ENCODE measurements at regions not wholly inside any gene's neighbourhood (a gene's known extent, or its start where the extent isn't known, plus 50 kb on each side); places are given as distances from the start of the nearest gene placed in this dataset.

DNA sequence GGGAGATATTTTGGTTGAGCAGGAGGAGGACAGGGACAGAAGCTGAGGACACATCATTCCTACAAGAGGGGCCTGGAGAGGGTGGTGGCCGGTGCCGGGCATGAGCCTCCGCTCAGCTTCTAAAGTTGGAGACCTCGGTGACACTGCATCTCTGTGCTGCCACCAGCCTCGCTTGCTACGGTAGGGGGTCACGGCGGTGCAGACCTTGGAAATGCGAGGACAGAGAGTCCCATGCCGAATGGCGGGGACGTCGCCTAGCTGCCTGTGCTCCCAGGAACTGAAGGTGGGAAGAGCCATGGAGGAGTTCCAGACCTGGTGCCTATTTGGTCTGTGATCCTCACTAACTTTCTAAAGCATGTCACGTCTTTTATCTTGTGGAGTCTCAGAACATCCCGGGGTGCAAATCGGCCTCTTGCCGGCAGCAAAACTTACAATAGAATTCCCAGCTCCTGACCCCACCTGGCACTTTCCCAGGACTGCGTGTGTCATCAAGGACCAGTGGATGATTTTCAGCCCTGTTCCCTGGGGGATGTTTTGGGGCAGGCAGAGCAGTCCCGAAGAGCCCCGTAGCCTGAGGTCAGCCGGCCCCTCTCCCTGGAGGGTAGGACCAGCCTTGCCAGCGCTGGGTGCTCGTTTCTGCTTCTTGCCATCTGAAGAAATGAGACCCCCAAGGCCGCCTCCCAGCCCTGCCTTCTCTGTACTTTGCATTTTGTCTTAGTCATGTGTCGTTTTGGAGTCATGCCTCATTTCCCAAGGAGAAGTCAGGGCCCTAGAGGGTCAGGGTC, 205.8 kb upstream of the SHH start:
- TF ChIP-seq CTCF (IDR thresholded peaks at IDR 0.05), result no peak

- no peak for TF ChIP-seq CTCF (IDR thresholded peaks at IDR 0.05)
These were observed 205.2 kb upstream of the SHH start for GRCh38 chr7:156017431-156017830.

GRCh38 chr7:156015237-156016020, 203.2 kb upstream of the SHH start:
- no peak for TF ChIP-seq CTCF (IDR thresholded peaks at IDR 0.05)

GRCh38 chr7:156014808-156015207, 202.5 kb upstream of the SHH start:
- no peak for TF ChIP-seq CTCF (IDR thresholded peaks at IDR 0.05)

DNA sequence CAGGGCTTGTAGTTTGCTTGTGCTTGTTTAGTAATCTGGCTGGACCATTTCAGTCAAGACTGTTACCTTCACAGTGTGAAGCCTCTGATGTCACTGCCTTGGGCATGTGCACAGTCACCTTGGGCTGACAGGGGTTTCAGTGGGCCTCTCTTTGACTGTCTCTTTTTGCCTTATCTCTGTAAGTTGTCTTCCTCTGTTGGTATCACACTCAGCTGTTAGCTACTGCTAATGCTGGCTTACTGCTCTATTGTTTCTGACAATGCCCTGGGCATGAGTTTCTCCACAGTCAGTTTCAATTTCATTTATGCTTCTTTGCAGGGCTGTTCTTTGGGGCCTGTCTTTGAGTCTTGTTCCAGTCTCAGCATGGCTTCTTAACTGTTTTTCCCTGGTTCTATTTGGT, 201.9 kb upstream of the SHH start:
- no peak for TF ChIP-seq CTCF (IDR thresholded peaks at IDR 0.05)

DNA sequence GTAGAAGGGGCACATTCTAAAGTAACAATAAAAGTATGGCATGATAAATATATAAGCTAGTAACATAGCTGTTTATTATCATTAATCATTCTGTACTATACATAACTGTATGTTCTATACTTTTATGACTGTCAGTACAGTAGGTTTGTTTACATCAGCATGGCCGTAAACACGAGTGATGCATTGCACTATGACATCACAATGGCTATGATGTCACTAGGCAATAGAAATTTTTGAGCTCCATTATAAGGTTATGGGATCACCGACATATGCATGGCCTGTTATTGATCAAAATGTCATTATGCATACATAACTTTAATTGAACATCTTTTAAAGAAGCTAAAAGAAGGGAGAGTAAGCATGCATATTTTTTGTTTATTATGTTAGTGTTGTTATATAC, 200.1 kb upstream of the SHH start:
- TF ChIP-seq CTCF (IDR thresholded peaks at IDR 0.05), result no peak

GRCh38 chr7:156009569-156009968, 197.3 kb upstream of the SHH start:
- no peak for TF ChIP-seq CTCF (IDR thresholded peaks at IDR 0.05)
